GM19043 (cell line): ENCODE measurements at regions not wholly inside any gene's neighbourhood (a gene's known extent, or its start where the extent isn't known, plus 50 kb on each side); places are given as distances from the start of the nearest gene placed in this dataset.
A peak's percentile ranks its signal among the peaks of the same experiment; 100 is the strongest.

Experiments
- ATAC-seq: cut with Tn5 transposase; IDR thresholded peaks from one replicate; pipeline ENCODE4 v1.9.1; 2021; ENCODE audit warnings: low read depth; ENCODE audit not compliant: unreplicated experiment

- no peak for ATAC-seq
Observed at GRCh38 chr15:92565351-92566125, 90.0 kb downstream of the FAM174B start.

GRCh38 chr15:92561754-92562153 is 93.8 kb downstream of the FAM174B start:
- no peak for ATAC-seq

GRCh38 chr15:92553317-92553716 is 102.3 kb downstream of the FAM174B start:
- ATAC-seq = no peak

- no peak for ATAC-seq
Observed at GRCh38 chr15:92545996-92546395, 109.6 kb downstream of the FAM174B start.

- no peak for ATAC-seq
Observed at GRCh38 chr15:92541291-92542200, 114.0 kb downstream of the FAM174B start.

GRCh38 chr15:92538115-92538514 is 117.5 kb downstream of the FAM174B start:
- ATAC-seq = no peak

- ATAC-seq = no peak
Observed at GRCh38 chr15:92533298-92533697, 122.3 kb downstream of the FAM174B start.

- no peak for ATAC-seq
Observed at GRCh38 chr15:92531406-92531805, 124.2 kb downstream of the FAM174B start.

- ATAC-seq = no peak
Observed at GRCh38 chr15:92528736-92529135, 126.8 kb downstream of the FAM174B start.

GRCh38 chr15:92527197-92527596 is 128.4 kb downstream of the FAM174B start:
- no peak for ATAC-seq

- no peak for ATAC-seq
Observed at GRCh38 chr15:92525758-92526245, 129.8 kb downstream of the FAM174B start.

GRCh38 chr15:92524874-92525565 is 130.6 kb downstream of the FAM174B start:
- no peak for ATAC-seq

- ATAC-seq = no peak
Observed at GRCh38 chr15:92524161-92524560, 130.5 kb downstream of the ST8SIA2 start.

- ATAC-seq = no peak
Observed at GRCh38 chr15:92523176-92523575, 129.5 kb downstream of the ST8SIA2 start.

- ATAC-seq = peak; percentile 92
Observed at GRCh38 chr15:92521624-92522008, 127.9 kb downstream of the ST8SIA2 start.

- ATAC-seq = peak; percentile 34
Observed at GRCh38 chr15:92520914-92521623, 127.4 kb downstream of the ST8SIA2 start.

- ATAC-seq = no peak
Observed at GRCh38 chr15:92519709-92520108, 126.0 kb downstream of the ST8SIA2 start.
